Tibial nerve (tissue), 4 donors: ENCODE measurements at regions not wholly inside any gene's neighbourhood (a gene's known extent, or its start where the extent isn't known, plus 50 kb on each side); places are given as distances from the start of the nearest gene placed in this dataset.

ENCODE experiments used
- DNase-seq, 2 donors: peaks; one replicate each; pipeline ENCODE4 v3.0.0-alpha.2; 2019; ENCODE audit warnings: low spot score in 2 of 2
- H3K27ac ChIP-seq, 4 donors: fragments of 200-600 bp; sonication (generic) in 3 of 4; one replicate each; pipeline ENCODE4 v1.5.1; 2017 to 2019; ENCODE audit warnings: mild to moderate bottlenecking in 1 of 4
- H3K27me3 ChIP-seq, 2 donors: fragments of 200-600 bp; sonication (generic) in 1 of 2; one replicate each; pipeline versions ENCODE4 v1.5.1 to v1.6.0; 2017 to 2019
- H3K36me3 ChIP-seq, 3 donors: fragments of 200-600 bp; sonication (generic); one replicate each; pipeline ENCODE4 v1.5.1; 2018 to 2019
- H3K4me1 ChIP-seq, 4 donors: fragments of 200-600 bp; sonication (generic) in 3 of 4; one replicate each; pipeline ENCODE4 v1.5.1; 2017 to 2019
- H3K4me3 ChIP-seq, 4 donors: fragments of 200-600 bp; sonication (generic) in 3 of 4; one replicate each; pipeline ENCODE4 v1.5.1; 2017 to 2019; ENCODE audit warnings: mild to moderate bottlenecking in 1 of 4, moderate library complexity in 1 of 4
- H3K9me3 ChIP-seq, 4 donors: fragments of 200-600 bp; sonication (generic) in 3 of 4; one replicate each; pipeline ENCODE4 v1.5.1; 2017 to 2019
- EP300 ChIP-seq, 2 donors: sonication (generic); formaldehyde crosslinking; IDR thresholded peaks; one replicate each; pipeline ENCODE4 v1.6.1; 2017; ENCODE audit warnings: antibody characterized with exemption in 2 of 2, mild to moderate bottlenecking in 1 of 2
- POLR2A ChIP-seq, 2 donors: fragments of 450-650 bp; IDR thresholded peaks; one replicate each; pipeline ENCODE4 v1.6.1; 2017; ENCODE audit warnings: antibody characterized with exemption in 2 of 2, mild to moderate bottlenecking in 2 of 2, moderate library complexity in 2 of 2
- WGBS, 2 donors: methylation state at CpG; one replicate each; pipeline ENCODE4 v1.1.5; 2018; 5-methylcytosine and 5-hydroxymethylcytosine counted together
- TF ChIP-seq, protein P1 (sequence below), 5 experiments: fragments of 200-600 bp in 3 of 5; fragments of 450-650 bp in 2 of 5; sonication (generic) in 3 of 5; IDR thresholded peaks; one replicate each; pipeline ENCODE4 v1.5.1; 2016 to 2019; ENCODE audit warnings: antibody characterized with exemption in 5 of 5, mild to moderate bottlenecking in 3 of 5, moderate library complexity in 2 of 5

DNA sequence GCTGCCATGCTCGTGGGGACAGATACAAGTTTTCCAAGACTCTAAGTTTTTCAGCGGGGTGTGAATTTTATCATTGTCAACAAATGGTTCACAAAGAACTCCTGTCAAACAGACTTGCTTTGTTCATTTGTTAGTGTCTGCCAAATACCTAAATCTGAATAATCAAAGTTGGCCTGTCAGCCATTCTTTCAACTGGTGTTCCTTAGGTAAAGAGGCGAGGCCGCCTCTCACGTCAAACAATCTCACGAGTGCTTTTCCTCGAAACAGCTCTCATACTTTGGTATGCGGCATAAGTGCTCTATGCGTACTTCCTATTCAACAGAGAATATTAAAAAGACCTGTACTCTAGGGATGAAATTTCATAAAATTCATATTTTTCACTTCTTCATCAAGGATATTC lies 51.4 kb upstream of the KANK4 start:
- no peaks in the 10 kb centered on the region for H3K4me1 ChIP-seq
- no peaks in the 10 kb centered on the region for H3K36me3 ChIP-seq
- DNase-seq: no peak
- H3K9me3 ChIP-seq: peaks cover 0 to 3% (median 0%) of the 10 kb centered on the region in 4 donors
- 79 to 82% methylated on average over 9 of the region's 9 CpGs for WGBS, 2 donors
- TF ChIP-seq EP300 (IDR thresholded peaks at IDR 0.05) (no peak), POLR2A (IDR thresholded peaks at IDR 0.05) (no peak)
- TF ChIP-seq, protein P1, sequence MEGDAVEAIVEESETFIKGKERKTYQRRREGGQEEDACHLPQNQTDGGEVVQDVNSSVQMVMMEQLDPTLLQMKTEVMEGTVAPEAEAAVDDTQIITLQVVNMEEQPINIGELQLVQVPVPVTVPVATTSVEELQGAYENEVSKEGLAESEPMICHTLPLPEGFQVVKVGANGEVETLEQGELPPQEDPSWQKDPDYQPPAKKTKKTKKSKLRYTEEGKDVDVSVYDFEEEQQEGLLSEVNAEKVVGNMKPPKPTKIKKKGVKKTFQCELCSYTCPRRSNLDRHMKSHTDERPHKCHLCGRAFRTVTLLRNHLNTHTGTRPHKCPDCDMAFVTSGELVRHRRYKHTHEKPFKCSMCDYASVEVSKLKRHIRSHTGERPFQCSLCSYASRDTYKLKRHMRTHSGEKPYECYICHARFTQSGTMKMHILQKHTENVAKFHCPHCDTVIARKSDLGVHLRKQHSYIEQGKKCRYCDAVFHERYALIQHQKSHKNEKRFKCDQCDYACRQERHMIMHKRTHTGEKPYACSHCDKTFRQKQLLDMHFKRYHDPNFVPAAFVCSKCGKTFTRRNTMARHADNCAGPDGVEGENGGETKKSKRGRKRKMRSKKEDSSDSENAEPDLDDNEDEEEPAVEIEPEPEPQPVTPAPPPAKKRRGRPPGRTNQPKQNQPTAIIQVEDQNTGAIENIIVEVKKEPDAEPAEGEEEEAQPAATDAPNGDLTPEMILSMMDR (IDR thresholded peaks at IDR 0.05): no peak
- no peak overlapping the region for H3K27ac ChIP-seq
- H3K4me3 ChIP-seq: no peak overlapping the region
- H3K27me3 ChIP-seq: no peaks in the 10 kb centered on the region

DNA sequence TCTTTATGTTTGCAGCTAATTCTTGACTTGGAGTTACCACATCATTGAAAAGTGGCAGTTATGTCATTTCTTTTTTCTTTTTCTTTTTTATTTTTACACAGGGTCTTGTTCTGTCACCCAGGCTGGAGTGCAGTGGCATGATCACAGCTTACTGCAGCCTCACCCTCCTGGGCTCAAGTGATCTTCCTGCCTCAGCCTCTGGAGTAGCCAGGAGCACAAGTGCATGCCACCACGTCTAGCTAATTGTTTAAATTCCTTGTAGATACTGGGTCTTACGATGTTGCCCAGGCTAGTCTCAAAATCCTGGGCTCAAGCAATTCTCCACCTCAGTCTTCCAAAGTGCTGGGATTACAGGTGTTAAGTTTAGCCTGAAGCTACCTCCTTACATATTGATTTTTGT lies 52.1 kb upstream of the KANK4 start:
- Histone ChIP-seq H3K27me3 (no peaks in the 10 kb centered on the region), H3K27ac (no peak overlapping the region), H3K36me3 (no peaks in the 10 kb centered on the region), H3K4me3 (no peak overlapping the region), H3K9me3 (peaks cover 0 to 3% (median 0%) of the 10 kb centered on the region in 4 donors), H3K4me1 (no peaks in the 10 kb centered on the region)
- DNase-seq: no peak
- TF ChIP-seq POLR2A (IDR thresholded peaks at IDR 0.05) (no peak), EP300 (IDR thresholded peaks at IDR 0.05) (no peak)
- TF ChIP-seq, protein P1 (IDR thresholded peaks at IDR 0.05): no peak
- 79 to 80% methylated on average over 2 of the region's 2 CpGs for WGBS, 2 donors

DNA sequence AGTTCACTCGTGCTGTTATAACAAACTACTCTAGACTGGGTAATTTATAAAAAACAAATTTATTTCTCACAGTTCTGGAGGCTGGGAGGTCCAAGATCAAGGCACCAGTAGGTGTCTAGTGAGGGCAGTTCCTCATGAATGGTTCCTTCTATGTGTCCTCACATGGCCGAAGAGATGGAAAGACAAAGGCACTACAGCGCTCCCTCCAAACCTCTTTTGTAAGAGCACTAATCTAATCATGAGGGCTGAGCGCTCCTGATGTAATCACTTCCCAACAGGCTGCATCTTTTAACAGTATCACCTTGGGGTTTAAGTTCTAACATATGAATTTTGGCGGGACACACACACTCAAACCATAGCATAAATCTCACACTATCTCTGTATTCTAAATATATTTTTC lies 54.0 kb upstream of the KANK4 start:
- no peak overlapping the region for H3K4me3 ChIP-seq
- H3K36me3 ChIP-seq: no peaks in the 10 kb centered on the region
- no peak for DNase-seq
- H3K4me1 ChIP-seq: peaks cover 0 to 7% (median 0%) of the 10 kb centered on the region in 4 donors
- TF ChIP-seq, protein P1 (IDR thresholded peaks at IDR 0.05): no peak
- no peak for TF ChIP-seq POLR2A (IDR thresholded peaks at IDR 0.05)
- no peaks in the 10 kb centered on the region for H3K9me3 ChIP-seq
- H3K27me3 ChIP-seq: no peaks in the 10 kb centered on the region
- H3K27ac ChIP-seq: no peak overlapping the region
- 90 to 94% methylated on average over 5 of the region's 5 CpGs for WGBS, 2 donors

DNA sequence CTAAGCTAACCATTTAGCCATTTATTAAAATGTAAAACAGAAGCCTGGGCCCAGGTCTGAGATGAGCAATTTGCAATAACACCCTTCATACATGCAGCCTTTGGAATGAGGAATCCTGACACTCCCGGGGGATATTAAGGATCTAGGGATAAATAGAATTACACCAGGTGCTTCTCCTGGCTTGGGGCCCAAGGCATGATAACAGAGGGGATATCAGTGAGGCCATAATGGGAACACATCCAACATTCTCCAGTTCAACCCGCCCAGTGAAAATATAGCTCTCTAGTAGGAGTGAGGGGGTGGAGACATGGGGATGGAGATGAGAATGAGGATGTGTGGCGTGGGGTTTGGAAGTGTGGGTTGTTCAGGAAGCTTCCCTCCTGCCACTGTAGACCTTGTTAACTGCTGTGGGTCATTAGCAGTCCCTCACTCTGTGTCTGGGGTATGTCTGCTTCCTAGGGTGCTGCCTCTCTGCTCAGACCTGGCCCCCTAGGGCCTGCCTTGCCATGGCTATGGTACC lies 57.9 kb upstream of the KANK4 start:
- no peaks in the 10 kb centered on the region for H3K27me3 ChIP-seq
- TF ChIP-seq, protein P1 (IDR thresholded peaks at IDR 0.05): no peak
- TF ChIP-seq POLR2A (IDR thresholded peaks at IDR 0.05) (no peak), EP300 (IDR thresholded peaks at IDR 0.05) (no peak)
- no peak overlapping the region for H3K4me3 ChIP-seq
- H3K4me1 ChIP-seq: peaks cover 0 to 7% (median 0%) of the 10 kb centered on the region in 4 donors
- no peaks in the 10 kb centered on the region for H3K9me3 ChIP-seq
- no peaks in the 10 kb centered on the region for H3K36me3 ChIP-seq
- no peak for DNase-seq
- WGBS, 2 donors: 46 to 56% methylated on average over 3 of the region's 3 CpGs
- no peak overlapping the region for H3K27ac ChIP-seq

DNA sequence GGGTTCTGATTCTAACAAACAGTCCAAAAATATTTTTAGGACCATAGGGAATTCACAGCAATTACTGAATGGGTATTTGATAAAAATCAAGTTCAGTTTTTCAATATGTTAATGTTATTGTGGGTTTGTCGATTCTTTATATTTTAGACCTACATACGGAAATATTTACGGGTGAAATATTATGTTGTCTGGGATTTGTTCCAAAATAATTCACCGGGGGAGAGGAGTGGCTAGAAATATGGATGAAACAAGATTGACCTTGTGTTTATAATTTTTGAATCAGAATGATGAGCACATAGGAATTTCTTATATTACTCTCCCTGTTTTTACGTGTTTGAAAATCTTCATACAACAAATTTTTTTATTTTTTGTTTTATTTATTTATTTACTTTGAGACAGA lies 56.7 kb upstream of the USP1 start:
- H3K27ac ChIP-seq: no peak overlapping the region
- H3K27me3 ChIP-seq: no peaks in the 10 kb centered on the region
- 58 to 60% methylated on average over 5 of the region's 5 CpGs for WGBS, 2 donors
- peaks cover 0 to 7% (median 0%) of the 10 kb centered on the region in 4 donors for H3K4me1 ChIP-seq
- H3K4me3 ChIP-seq: no peak overlapping the region
- TF ChIP-seq, protein P1 (IDR thresholded peaks at IDR 0.05): no peak
- TF ChIP-seq EP300 (IDR thresholded peaks at IDR 0.05) (no peak), POLR2A (IDR thresholded peaks at IDR 0.05) (no peak)
- no peaks in the 10 kb centered on the region for H3K36me3 ChIP-seq
- H3K9me3 ChIP-seq: no peaks in the 10 kb centered on the region
- no peak for DNase-seq
